ENCODE measurements at regions not wholly inside any gene's neighbourhood (a gene's known extent, or its start where the extent isn't known, plus 50 kb on each side); places are given as distances from the start of the nearest gene placed in this dataset.

DNA sequence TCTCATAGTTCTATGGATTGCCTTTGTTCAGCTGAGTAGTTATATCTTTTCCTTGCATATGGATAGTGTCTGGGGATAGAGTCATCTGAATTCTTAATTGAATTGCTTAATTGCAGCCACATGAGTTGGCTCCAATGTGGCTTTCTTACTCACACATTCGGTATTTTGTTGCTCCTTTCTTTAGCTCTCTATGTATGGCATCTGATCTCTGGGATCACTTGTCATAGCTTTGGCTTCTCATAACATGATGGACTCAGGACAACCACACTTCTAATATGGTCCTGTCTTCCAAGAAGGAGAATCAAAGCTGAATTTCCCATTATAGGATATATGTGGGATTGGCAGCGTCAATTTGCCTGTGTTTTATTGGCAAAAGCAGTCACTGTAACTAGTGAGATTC lies 716.2 kb downstream of the NCAM2 start:
- Histone ChIP-seq H2AFZ (ENCODE audit: low read depth, low read length, poor library complexity, severe bottlenecking) (no peak overlapping the region), H4K20me1 (ENCODE audit: insufficient read depth) (no peaks in the 10 kb centered on the region), H3K9me2 (ENCODE audit: insufficient read depth) (no peaks in the 10 kb centered on the region), H3K79me2 (ENCODE audit: insufficient read depth, low read length) (no peaks in the 10 kb centered on the region), H3K36me3 (ENCODE audit: control insufficient read depth in 1 of 2, insufficient read depth in 2 of 2, low read length in 2 of 2) (no peaks in the 10 kb centered on the region), H3K4me3 (replicated peaks in 1 of 2; ENCODE audit: low read depth in 1 of 2, low read length in 2 of 2) (no peak overlapping the region), H3K9ac (ENCODE audit: low read length) (no peak overlapping the region), H3K9me3 (ENCODE audit: control insufficient read depth in 1 of 2, insufficient read depth in 1 of 2, low read depth in 1 of 2, low read length in 2 of 2) (peaks cover 11 to 26% of the 10 kb centered on the region in 2 experiments; a peak in 3 of 4 replicates), H3K4me2 (ENCODE audit: low read length) (no peak overlapping the region), H3K27ac (ENCODE audit: low read depth, low read length) (no peak overlapping the region), H3K27me3 (ENCODE audit: insufficient read depth, low read length) (no peaks in the 10 kb centered on the region), H3K4me1 (ENCODE audit: control insufficient read depth in 1 of 2, insufficient read depth in 2 of 2, low read length in 2 of 2) (no peaks in the 10 kb centered on the region)
- POLR2A ChIA-PET: no interaction called here
- CTCF ChIA-PET: no interaction called here
- RAD21 ChIA-PET (ENCODE audit: low non-redundant PET in 1 of 2, low total read pairs in 2 of 2, uncharacterized antibody in 2 of 2, unreplicated experiment in 2 of 2): no interaction called here
- no peak for DNase-seq (ENCODE audit: low read depth, low spot score)
- TF ChIP-seq, protein P1, sequence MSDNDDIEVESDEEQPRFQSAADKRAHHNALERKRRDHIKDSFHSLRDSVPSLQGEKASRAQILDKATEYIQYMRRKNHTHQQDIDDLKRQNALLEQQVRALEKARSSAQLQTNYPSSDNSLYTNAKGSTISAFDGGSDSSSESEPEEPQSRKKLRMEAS (IDR thresholded peaks at IDR 0.05): no peak
- TF ChIP-seq POLR2AphosphoS5 (IDR thresholded peaks at IDR 0.05; ENCODE audit: low read depth, low read length) (no peak), JUND (IDR thresholded peaks at IDR 0.05) (no peak), POLR2A (IDR thresholded peaks at IDR 0.05; ENCODE audit: borderline replicate concordance, extremely low read depth, insufficient read depth, insufficient read length) (no peak), CBX3 (IDR thresholded peaks at IDR 0.05; ENCODE audit: low read depth) (no peak), TCF7L2 (IDR thresholded peaks at IDR 0.05; ENCODE audit: borderline replicate concordance, extremely low read depth, insufficient read depth, insufficient read length) (no peak), EZH2 (IDR thresholded peaks at IDR 0.05) (no peak), ZNF274 (IDR thresholded peaks at IDR 0.05; ENCODE audit: low read depth, low read length) (no peak)
- TF ChIP-seq, protein P2, sequence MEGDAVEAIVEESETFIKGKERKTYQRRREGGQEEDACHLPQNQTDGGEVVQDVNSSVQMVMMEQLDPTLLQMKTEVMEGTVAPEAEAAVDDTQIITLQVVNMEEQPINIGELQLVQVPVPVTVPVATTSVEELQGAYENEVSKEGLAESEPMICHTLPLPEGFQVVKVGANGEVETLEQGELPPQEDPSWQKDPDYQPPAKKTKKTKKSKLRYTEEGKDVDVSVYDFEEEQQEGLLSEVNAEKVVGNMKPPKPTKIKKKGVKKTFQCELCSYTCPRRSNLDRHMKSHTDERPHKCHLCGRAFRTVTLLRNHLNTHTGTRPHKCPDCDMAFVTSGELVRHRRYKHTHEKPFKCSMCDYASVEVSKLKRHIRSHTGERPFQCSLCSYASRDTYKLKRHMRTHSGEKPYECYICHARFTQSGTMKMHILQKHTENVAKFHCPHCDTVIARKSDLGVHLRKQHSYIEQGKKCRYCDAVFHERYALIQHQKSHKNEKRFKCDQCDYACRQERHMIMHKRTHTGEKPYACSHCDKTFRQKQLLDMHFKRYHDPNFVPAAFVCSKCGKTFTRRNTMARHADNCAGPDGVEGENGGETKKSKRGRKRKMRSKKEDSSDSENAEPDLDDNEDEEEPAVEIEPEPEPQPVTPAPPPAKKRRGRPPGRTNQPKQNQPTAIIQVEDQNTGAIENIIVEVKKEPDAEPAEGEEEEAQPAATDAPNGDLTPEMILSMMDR (IDR thresholded peaks at IDR 0.05 in 2 of 3, conservative IDR thresholded peaks at IDR 0.05 in 1 of 3; ENCODE audit: borderline replicate concordance in 1 of 3, insufficient read depth in 1 of 3, low read depth in 2 of 3, low read length in 2 of 3): no peak
- TF ChIP-seq, protein P3, sequence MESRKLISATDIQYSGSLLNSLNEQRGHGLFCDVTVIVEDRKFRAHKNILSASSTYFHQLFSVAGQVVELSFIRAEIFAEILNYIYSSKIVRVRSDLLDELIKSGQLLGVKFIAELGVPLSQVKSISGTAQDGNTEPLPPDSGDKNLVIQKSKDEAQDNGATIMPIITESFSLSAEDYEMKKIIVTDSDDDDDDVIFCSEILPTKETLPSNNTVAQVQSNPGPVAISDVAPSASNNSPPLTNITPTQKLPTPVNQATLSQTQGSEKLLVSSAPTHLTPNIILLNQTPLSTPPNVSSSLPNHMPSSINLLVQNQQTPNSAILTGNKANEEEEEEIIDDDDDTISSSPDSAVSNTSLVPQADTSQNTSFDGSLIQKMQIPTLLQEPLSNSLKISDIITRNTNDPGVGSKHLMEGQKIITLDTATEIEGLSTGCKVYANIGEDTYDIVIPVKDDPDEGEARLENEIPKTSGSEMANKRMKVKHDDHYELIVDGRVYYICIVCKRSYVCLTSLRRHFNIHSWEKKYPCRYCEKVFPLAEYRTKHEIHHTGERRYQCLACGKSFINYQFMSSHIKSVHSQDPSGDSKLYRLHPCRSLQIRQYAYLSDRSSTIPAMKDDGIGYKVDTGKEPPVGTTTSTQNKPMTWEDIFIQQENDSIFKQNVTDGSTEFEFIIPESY (IDR thresholded peaks at IDR 0.05; ENCODE audit: extremely low read depth, insufficient replicate concordance, low read length): no peak
- no peak for ATAC-seq
- intact Hi-C loops (cut with micrococcal nuclease): no loop called here
- no TSS peak for BruUV-seq (replicated peaks)

Data from HCT116 (cell line).